Keratinocyte (primary cell): ENCODE measurements at regions not wholly inside any gene's neighbourhood (a gene's known extent, or its start where the extent isn't known, plus 50 kb on each side); places are given as distances from the start of the nearest gene placed in this dataset.
A peak's percentile ranks its signal among the peaks of the same experiment; 100 is the strongest.

Experiments used
- DNase-seq: peaks from one replicate; pipeline ENCODE4 v3.0.0-alpha.2; 2011; ENCODE audit warnings: low read depth, missing footprints, low spot score
- FAIRE-seq: peaks from 2 replicates; lab custom pipeline; 2011; peaks lifted over from hg19 to GRCh38; lab: Jason Lieb, UNC
- H2AFZ ChIP-seq: 2 replicates; pipeline ENCODE4 v1.6.0; 2012; ENCODE audit warnings: low read length, control low read depth, inconsistent platforms; ENCODE audit not compliant: control insufficient read depth
- H3K27ac ChIP-seq: 2 replicates; pipeline ENCODE4 v1.5.1; 2011; ENCODE audit warnings: low read length; ENCODE audit not compliant: control insufficient read depth, insufficient read depth
- H3K27me3 ChIP-seq: 3 replicates; pipeline ENCODE4 v1.6.0; 2011; ENCODE audit warnings: low read length; ENCODE audit not compliant: control insufficient read depth, insufficient read depth; ENCODE audit errors: extremely low read depth
- H3K36me3 ChIP-seq, 2 experiments: 2 replicates in 1 of 2; 3 replicates in 1 of 2; pipeline ENCODE4 v1.5.1; 2011; ENCODE audit warnings: low read length in 2 of 2, mild to moderate bottlenecking in 1 of 2; ENCODE audit not compliant: control insufficient read depth in 2 of 2, insufficient read depth in 2 of 2; ENCODE audit errors: extremely low read depth in 1 of 2
- H3K4me1 ChIP-seq: 3 replicates; pipeline ENCODE4 v1.5.1; 2011; ENCODE audit warnings: low read length; ENCODE audit not compliant: control insufficient read depth, insufficient read depth; ENCODE audit errors: extremely low read depth
- H3K4me2 ChIP-seq: 3 replicates; pipeline ENCODE4 v1.6.0; 2011; ENCODE audit warnings: low read depth, low read length; ENCODE audit not compliant: control insufficient read depth, insufficient read depth; ENCODE audit errors: extremely low read depth
- H3K4me3 ChIP-seq, 3 experiments: fragments of 200-600 bp in 1 of 3; sonication (generic) in 1 of 3; 2 replicates in 2 of 3; 3 replicates in 1 of 3; pipeline ENCODE4 v1.5.1; 2011 to 2016; ENCODE audit warnings: low read length in 3 of 3, mild to moderate bottlenecking in 3 of 3, control low read depth in 2 of 3, inconsistent platforms in 1 of 3, low read depth in 1 of 3, mixed read lengths in 1 of 3, mixed run types in 1 of 3, moderate library complexity in 1 of 3; ENCODE audit not compliant: control insufficient read depth in 2 of 3, insufficient read depth in 2 of 3; ENCODE audit errors: extremely low read depth in 1 of 3
- H3K79me2 ChIP-seq: 2 replicates; pipeline ENCODE4 v1.6.0; 2012; ENCODE audit warnings: low read length; ENCODE audit not compliant: control insufficient read depth, insufficient read depth
- H3K9ac ChIP-seq: 3 replicates; pipeline ENCODE4 v1.6.0; 2011; ENCODE audit warnings: low read length; ENCODE audit not compliant: control insufficient read depth, insufficient read depth; ENCODE audit errors: extremely low read depth
- H3K9me1 ChIP-seq: 3 replicates; pipeline ENCODE4 v1.6.0; 2011; ENCODE audit warnings: low read length; ENCODE audit not compliant: control insufficient read depth, insufficient read depth; ENCODE audit errors: extremely low read depth
- H3K9me3 ChIP-seq: 2 replicates; pipeline ENCODE4 v1.5.1; 2012; ENCODE audit warnings: low read depth, low read length; ENCODE audit not compliant: control insufficient read depth
- H4K20me1 ChIP-seq: 3 replicates; pipeline ENCODE4 v1.6.0; 2011; ENCODE audit warnings: low read length; ENCODE audit not compliant: control insufficient read depth, insufficient read depth; ENCODE audit errors: extremely low read depth
- CTCF ChIP-seq, 3 experiments: IDR thresholded peaks in 1 of 3; conservative IDR thresholded peaks in 1 of 3; optimal IDR thresholded peaks in 1 of 3; 2 replicates in 2 of 3; 3 replicates in 1 of 3; pipeline versions ENCODE3 to v1.5.1; 2011; ENCODE audit warnings: low read length in 3 of 3, mild to moderate bottlenecking in 3 of 3, moderate library complexity in 2 of 3, control low read depth in 1 of 3, inconsistent platforms in 1 of 3; ENCODE audit not compliant: insufficient read depth in 2 of 3; ENCODE audit errors: extremely low read depth in 1 of 3
- EZH2 ChIP-seq: IDR thresholded peaks from one replicate; pipeline ENCODE4 v1.6.1; 2012; ENCODE audit warnings: inconsistent platforms, mild to moderate bottlenecking, low read length, moderate library complexity
- dilution Hi-C: fragments of 300-500 bp; cut with MboI; formaldehyde crosslinking; loops from one replicate; pipeline ENCODE4 v1.7.0; 2020; ENCODE audit warnings: low sequenced_read_pairs; ENCODE audit not compliant: extremely low pct_ligation_motif_present

GRCh38 chr1:107000902-107001301 lies 55.6 kb upstream of the PRMT6 start:
- H3K79me2 ChIP-seq, result no peaks in the 10 kb centered on the region
- H3K9me1 ChIP-seq, result no peaks in the 10 kb centered on the region
- no peaks in the 10 kb centered on the region for H3K36me3 ChIP-seq
- DNase-seq, result no peak
- H3K27me3 ChIP-seq, result no peaks in the 10 kb centered on the region
- H3K9me3 ChIP-seq, result no peaks in the 10 kb centered on the region
- TF ChIP-seq EZH2 (no peak), CTCF (optimal IDR thresholded peaks at IDR 0.05 in 1 of 3, IDR thresholded peaks at IDR 0.05 in 1 of 3, conservative IDR thresholded peaks at IDR 0.05 in 1 of 3; ENCODE audit: extremely low read depth in 1 of 3, insufficient read depth in 2 of 3, low read length in 3 of 3) (no peak)
- dilution Hi-C loops, result no loop called here
- no peak overlapping the region for H3K9ac ChIP-seq
- FAIRE-seq, result no peak
- H3K4me2 ChIP-seq, result no peak overlapping the region
- no peak overlapping the region for H3K4me3 ChIP-seq
- peaks cover 16% of the 10 kb centered on the region for H3K4me1 ChIP-seq
- H3K27ac ChIP-seq, result no peak overlapping the region
- peak overlapping the region; percentile 44 for H2AFZ ChIP-seq
- H4K20me1 ChIP-seq, result no peaks in the 10 kb centered on the region

GRCh38 chr1:107003972-107004371 lies 52.5 kb upstream of the PRMT6 start:
- no peaks in the 10 kb centered on the region for H3K36me3 ChIP-seq
- dilution Hi-C loops, result no loop called here
- H2AFZ ChIP-seq, result no peak overlapping the region
- DNase-seq, result no peak
- H3K9me3 ChIP-seq, result no peaks in the 10 kb centered on the region
- H3K9me1 ChIP-seq, result no peaks in the 10 kb centered on the region
- H3K4me1 ChIP-seq, result peaks cover 9% of the 10 kb centered on the region
- H3K4me3 ChIP-seq, result no peak overlapping the region
- no peaks in the 10 kb centered on the region for H3K79me2 ChIP-seq
- TF ChIP-seq EZH2 (no peak), CTCF (optimal IDR thresholded peaks at IDR 0.05 in 1 of 3, IDR thresholded peaks at IDR 0.05 in 1 of 3, conservative IDR thresholded peaks at IDR 0.05 in 1 of 3; ENCODE audit: extremely low read depth in 1 of 3, insufficient read depth in 2 of 3, low read length in 3 of 3) (no peak)
- H4K20me1 ChIP-seq, result no peaks in the 10 kb centered on the region
- peak; percentile 59 for FAIRE-seq
- no peak overlapping the region for H3K4me2 ChIP-seq
- no peak overlapping the region for H3K27ac ChIP-seq
- H3K9ac ChIP-seq, result no peak overlapping the region
- no peaks in the 10 kb centered on the region for H3K27me3 ChIP-seq
